H1 (cell line): ENCODE measurements at regions not wholly inside any gene's neighbourhood (a gene's known extent, or its start where the extent isn't known, plus 50 kb on each side); places are given as distances from the start of the nearest gene placed in this dataset.

Experiments
- CTCF ChIA-PET: fragments of 300-600 bp; sonication (Branson Sonifier 250); formaldehyde crosslinking; loops from one replicate; lab custom pipeline; 2021; ENCODE audit not compliant: partially characterized antibody; lab: Charles Lee
- POLR2A ChIA-PET: fragments of 300-600 bp; sonication (Branson Sonifier 250); formaldehyde crosslinking; loops from one replicate; lab custom pipeline; 2021; ENCODE audit warnings: inconsistent platforms; ENCODE audit not compliant: partially characterized antibody; lab: Charles Lee
- DNase-seq, 2 experiments: peaks; one replicate each; pipeline versions ENCODE4 v3.0.0 to v3.0.0-alpha.2; 2010 to 2022; ENCODE audit warnings: low spot score in 2 of 2, low read depth in 1 of 2, mixed read lengths in 1 of 2
- FAIRE-seq: peaks from 2 replicates; lab custom pipeline; 2011; peaks lifted over from hg19 to GRCh38; lab: Jason Lieb, UNC
- H2AFZ ChIP-seq: 2 replicates; pipeline ENCODE4 v1.8.1; 2012; ENCODE audit warnings: low read length, inconsistent platforms
- H2AK5ac ChIP-seq: 2 replicates; pipeline ENCODE4 v1.6.1; 2013; ENCODE audit warnings: low read depth, low read length
- H2BK120ac ChIP-seq: replicated peaks from 2 replicates; pipeline ENCODE3; 2013; ENCODE audit warnings: low read depth, low read length, inconsistent platforms
- H2BK12ac ChIP-seq: 2 replicates; pipeline ENCODE4 v1.6.1; 2013; ENCODE audit warnings: low read depth, low read length
- H2BK15ac ChIP-seq: 2 replicates; pipeline ENCODE4 v1.6.1; 2013; ENCODE audit warnings: low read length
- H2BK20ac ChIP-seq: 2 replicates; pipeline ENCODE4 v1.6.1; 2013; ENCODE audit warnings: low read length
- H2BK5ac ChIP-seq: 2 replicates; pipeline ENCODE4 v1.6.1; 2013; ENCODE audit warnings: low read depth, low read length
- H3K14ac ChIP-seq: 2 replicates; pipeline ENCODE4 v1.6.1; 2013; ENCODE audit warnings: inconsistent platforms; ENCODE audit not compliant: insufficient read length
- H3K18ac ChIP-seq: 2 replicates; pipeline ENCODE4 v1.6.1; 2013; ENCODE audit warnings: low read length; ENCODE audit errors: extremely low read depth
- H3K23ac ChIP-seq: 2 replicates; pipeline ENCODE4 v1.6.1; 2013; ENCODE audit warnings: inconsistent platforms; ENCODE audit not compliant: insufficient read length
- H3K23me2 ChIP-seq: 2 replicates; pipeline ENCODE4 v1.6.1; 2013; ENCODE audit warnings: low read depth, low read length
- H3K27ac ChIP-seq: 2 replicates; pipeline ENCODE4 v1.6.1; 2011; ENCODE audit warnings: low read depth, low read length, inconsistent platforms
- H3K27me3 ChIP-seq, 4 experiments: replicated peaks in 1 of 4; 1 replicate in 1 of 4; 2 replicates in 3 of 4; pipeline versions ENCODE4 v1.6.1 to v1.8.1; 2011 to 2013; ENCODE audit warnings: low read length in 3 of 4, mild to moderate bottlenecking in 3 of 4, inconsistent platforms in 2 of 4, mixed read lengths in 2 of 4, moderate library complexity in 1 of 4; ENCODE audit not compliant: control insufficient read depth in 3 of 4, insufficient read depth in 3 of 4; ENCODE audit errors: extremely low read depth in 1 of 4
- H3K36me3 ChIP-seq, 4 experiments: 2 replicates each; pipeline versions ENCODE4 v1.6.1 to v1.8.1; 2011 to 2013; ENCODE audit warnings: mild to moderate bottlenecking in 4 of 4, low read length in 3 of 4, moderate library complexity in 2 of 4, control low read depth in 1 of 4, inconsistent platforms in 1 of 4; ENCODE audit not compliant: insufficient read depth in 4 of 4, control insufficient read depth in 2 of 4
- H3K4ac ChIP-seq: replicated peaks from 2 replicates; pipeline ENCODE3; 2013; ENCODE audit warnings: low read length, low read depth, mixed read lengths, inconsistent platforms; ENCODE audit not compliant: insufficient read length
- H3K4me1 ChIP-seq, 4 experiments: replicated peaks in 1 of 4; 1 replicate in 1 of 4; 2 replicates in 3 of 4; pipeline versions ENCODE4 v1.6.1 to v1.8.1; 2011 to 2013; ENCODE audit warnings: low read length in 3 of 4, inconsistent platforms in 2 of 4, mixed read lengths in 1 of 4; ENCODE audit not compliant: insufficient read depth in 4 of 4, control insufficient read depth in 3 of 4
- H3K4me2 ChIP-seq, 2 experiments: 2 replicates each; pipeline versions ENCODE4 v1.6.1 to v1.8.1; 2011 to 2013; ENCODE audit warnings: low read depth in 2 of 2, low read length in 2 of 2, control low read depth in 1 of 2, inconsistent platforms in 1 of 2, mild to moderate bottlenecking in 1 of 2; ENCODE audit not compliant: insufficient read depth in 1 of 2
- H3K4me3 ChIP-seq, 4 experiments: fragments of 200-600, 300-600 bp in 1 of 4; sonication (generic), shearing (Covaris generic), sonication (Bioruptor Twin) in 1 of 4; 2 replicates each; pipeline versions ENCODE4 v1.5.1 to v1.8.1; 2011 to 2016; ENCODE audit warnings: low read length in 4 of 4, low read depth in 3 of 4, control low read depth in 2 of 4, inconsistent platforms in 2 of 4, mild to moderate bottlenecking in 2 of 4, mixed read lengths in 1 of 4, moderate library complexity in 1 of 4; ENCODE audit not compliant: insufficient read depth in 2 of 4; ENCODE audit errors: extremely low read depth in 1 of 4
- H3K56ac ChIP-seq: replicated peaks from 2 replicates; pipeline ENCODE3; 2013; ENCODE audit warnings: low read depth, mild to moderate bottlenecking, mixed read lengths, low read length, inconsistent platforms; ENCODE audit not compliant: insufficient read length
- H3K79me1 ChIP-seq: 2 replicates; pipeline ENCODE4 v1.6.1; 2013; ENCODE audit warnings: low read depth, low read length, control low read depth
- H3K79me2 ChIP-seq, 2 experiments: 2 replicates each; pipeline versions ENCODE4 v1.6.1 to v1.8.1; 2012 to 2013; ENCODE audit warnings: low read length in 2 of 2, mild to moderate bottlenecking in 2 of 2, inconsistent platforms in 1 of 2; ENCODE audit not compliant: insufficient read depth in 2 of 2, control insufficient read depth in 1 of 2
- H3K9ac ChIP-seq, 4 experiments: replicated peaks in 1 of 4; 1 replicate in 1 of 4; 2 replicates in 3 of 4; pipeline versions ENCODE4 v1.6.1 to v1.8.1; 2011 to 2013; ENCODE audit warnings: low read depth in 3 of 4, low read length in 3 of 4, control low read depth in 2 of 4, mild to moderate bottlenecking in 2 of 4, moderate library complexity in 2 of 4, inconsistent platforms in 1 of 4; ENCODE audit errors: extremely low read depth in 1 of 4
- H3K9me3 ChIP-seq, 2 experiments: 2 replicates each; pipeline versions ENCODE4 v1.6.1 to v1.8.1; 2012 to 2013; ENCODE audit warnings: mild to moderate bottlenecking in 2 of 2, moderate library complexity in 2 of 2, control low read depth in 1 of 2, inconsistent platforms in 1 of 2, low read depth in 1 of 2, low read length in 1 of 2, mixed read lengths in 1 of 2; ENCODE audit not compliant: insufficient read depth in 2 of 2
- H4K20me1 ChIP-seq, 2 experiments: replicated peaks in 1 of 2; 2 replicates each; pipeline versions ENCODE3 to v1.8.1; 2011 to 2013; ENCODE audit warnings: inconsistent platforms in 2 of 2, low read length in 2 of 2, mild to moderate bottlenecking in 1 of 2; ENCODE audit not compliant: insufficient read depth in 2 of 2, control insufficient read depth in 1 of 2
- H4K5ac ChIP-seq: 2 replicates; pipeline ENCODE4 v1.6.1; 2013; ENCODE audit warnings: low read length, low read depth, mixed read lengths, inconsistent platforms; ENCODE audit not compliant: insufficient read length
- H4K8ac ChIP-seq: 2 replicates; pipeline ENCODE4 v1.8.0; 2013; ENCODE audit warnings: mild to moderate bottlenecking, moderate library complexity, low read length, inconsistent platforms; ENCODE audit not compliant: insufficient read depth; ENCODE audit errors: extremely low read depth
- H4K91ac ChIP-seq: replicated peaks from 2 replicates; pipeline ENCODE3; 2013; ENCODE audit warnings: low read length, mixed read lengths, inconsistent platforms; ENCODE audit not compliant: insufficient read length
- ASH2L ChIP-seq: fragments of 200-600, 300-600 bp; sonication (generic); IDR thresholded peaks from one replicate; pipeline ENCODE4 v1.7.1; 2017; ENCODE audit warnings: low read length
- ATF3 ChIP-seq: IDR thresholded peaks from 2 replicates; pipeline ENCODE4 v1.6.1; 2011; ENCODE audit warnings: low read depth, mild to moderate bottlenecking, low read length; ENCODE audit not compliant: insufficient read depth
- CBX8 ChIP-seq: fragments of 300-800, 300-1000 bp; sonication (generic); IDR thresholded peaks from 2 replicates; pipeline ENCODE4 v1.7.1; 2016; ENCODE audit warnings: low read depth, low read length, borderline replicate concordance
- E2F6 ChIP-seq: IDR thresholded peaks from 2 replicates; pipeline ENCODE4 v1.6.1; 2012; ENCODE audit warnings: inconsistent platforms
- GTF2F1 ChIP-seq: IDR thresholded peaks from 2 replicates; pipeline ENCODE4 v1.6.1; 2012; ENCODE audit warnings: low read depth, low read length, improper control_type of control experiment, borderline replicate concordance
- JUN ChIP-seq: IDR thresholded peaks from 2 replicates; pipeline ENCODE4 v1.6.1; 2011; ENCODE audit warnings: low read depth, mild to moderate bottlenecking, improper control_type of control experiment, low read length
- KDM4A ChIP-seq: IDR thresholded peaks from one replicate; pipeline ENCODE4 v1.7.1; 2012; ENCODE audit warnings: low read depth, mild to moderate bottlenecking, moderate library complexity, low read length, inconsistent platforms; ENCODE audit not compliant: severe bottlenecking
- MAFK ChIP-seq: IDR thresholded peaks from 2 replicates; pipeline ENCODE4 v1.6.1; 2012; ENCODE audit warnings: low read depth, mild to moderate bottlenecking, improper control_type of control experiment, low read length
- MAX ChIP-seq: IDR thresholded peaks from 2 replicates; pipeline ENCODE4 v1.6.1; 2012; ENCODE audit warnings: inconsistent platforms
- PHF8 ChIP-seq: fragments of 200-600 bp; sonication (generic); conservative IDR thresholded peaks from 2 replicates; pipeline ENCODE4 v1.7.1; 2012; ENCODE audit warnings: low read depth, mild to moderate bottlenecking, inconsistent platforms, low read length, moderate library complexity
- RBBP5 ChIP-seq: IDR thresholded peaks from 2 replicates; pipeline ENCODE4 v1.7.1; 2012; ENCODE audit warnings: low read depth, mild to moderate bottlenecking, inconsistent platforms, low read length, moderate library complexity, borderline replicate concordance
- SAP30 ChIP-seq: fragments of 300-600 bp; sonication (generic); IDR thresholded peaks from 2 replicates; pipeline ENCODE4 v1.7.1; 2012; ENCODE audit warnings: low read length, moderate library complexity, mild to moderate bottlenecking, inconsistent platforms; ENCODE audit not compliant: insufficient read depth, insufficient replicate concordance
- WGBS, 2 experiments: shearing (Covaris generic) in 1 of 2; methylation state at CpG; one replicate each; pipeline versions ENCODE4 v1.1.6 to v1.1.7; 2013 to 2015; ENCODE audit warnings: low lambda C conversion rate in 2 of 2, mixed read lengths in 2 of 2, inconsistent platforms in 1 of 2, low coverage in 1 of 2, missing lambda C conversion rate in 1 of 2; ENCODE audit not compliant: insufficient replicate concordance in 2 of 2, insufficient coverage in 1 of 2, insufficient read length in 1 of 2; ENCODE audit errors: extremely low coverage in 1 of 2, missing lambda C conversion rate in 1 of 2; 5-methylcytosine and 5-hydroxymethylcytosine counted together

- Histone ChIP-seq H3K14ac (no peak overlapping the region), H2BK20ac (no peak overlapping the region), H3K79me2 (no peaks in the 10 kb centered on the region), H2AFZ (peak overlapping the region; percentile 84), H3K27ac (no peak overlapping the region), H3K4ac (no peak overlapping the region), H3K36me3 (no peaks in the 10 kb centered on the region), H2BK5ac (no peak overlapping the region), H3K9me3 (0 out of 4 replicates have a peak, but pooled peaks cover 0 to 2% of the 10 kb centered on the region in 2 experiments), H3K23me2 (no peaks in the 10 kb centered on the region), H2BK120ac (no peak overlapping the region), H4K91ac (no peak overlapping the region), H4K20me1 (no peaks in the 10 kb centered on the region), H4K5ac (no peak overlapping the region), H3K4me2 (no peak overlapping the region), H2BK12ac (no peak overlapping the region), H4K8ac (no peak overlapping the region), H3K27me3 (no peaks in the 10 kb centered on the region), H3K56ac (no peak overlapping the region), H2AK5ac (no peak overlapping the region), H2BK15ac (no peak overlapping the region), H3K18ac (no peak overlapping the region), H3K4me1 (no peaks in the 10 kb centered on the region), H3K4me3 (no peak overlapping the region), H3K9ac (no peak overlapping the region), H3K23ac (no peak overlapping the region), H3K79me1 (no peaks in the 10 kb centered on the region)
- WGBS, 2 experiments, result 91% methylated on average over 3 of the region's 3 CpGs; no CpG with 5 or more reads in 1 of the 2 experiments
- FAIRE-seq, result no peak
- ChIA-PET POLR2A (no interaction called here), CTCF (interaction anchor here (0.6 to 2.6 kb wide), 23 partner anchors 8 to 724 kb away, joined by 3 to 9 read pairs (median 4); no protein-coding TSS in a partner anchor)
- DNase-seq, result no peak
- TF ChIP-seq MAFK (no peak), ATF3 (no peak), JUN (no peak), MAX (no peak), E2F6 (no peak), ASH2L (no peak), RBBP5 (no peak), SAP30 (no peak), KDM4A (no peak), PHF8 (no peak), GTF2F1 (no peak), CBX8 (no peak)
These were observed 310.2 kb downstream of the YTHDC2 start for GRCh38 chr5:113823696-113824095.
